ENCODE measurements at regions not wholly inside any gene's neighbourhood (a gene's known extent, or its start where the extent isn't known, plus 50 kb on each side); places are given as distances from the start of the nearest gene placed in this dataset.

- Histone ChIP-seq H3K4me1 (ENCODE audit: insufficient read depth, poor library complexity, severe bottlenecking) (no peaks in the 10 kb centered on the region), H3K9me3 (ENCODE audit: severe bottlenecking) (no peaks in the 10 kb centered on the region), H3K4me3 (ENCODE audit: severe bottlenecking) (no peak overlapping the region), H3K27ac (ENCODE audit: poor library complexity, severe bottlenecking) (no peak overlapping the region), H3K27me3 (ENCODE audit: insufficient read depth, poor library complexity, severe bottlenecking) (no peaks in the 10 kb centered on the region), H3K36me3 (ENCODE audit: low read depth) (no peaks in the 10 kb centered on the region)
- TF ChIP-seq CTCF (IDR thresholded peaks at IDR 0.05; ENCODE audit: poor library complexity, severe bottlenecking), result no peak
- ATAC-seq (ENCODE audit: low read depth), result no peak
- DNase-seq (ENCODE audit: low spot score), result no peak
These were observed 987.9 kb downstream of the ADGRL2 start for GRCh38 chr1:82788660-82789059.

- no peak overlapping the region for H3K27ac ChIP-seq (ENCODE audit: poor library complexity, severe bottlenecking)
- H3K9me3 ChIP-seq (ENCODE audit: severe bottlenecking), result no peaks in the 10 kb centered on the region
- H3K36me3 ChIP-seq (ENCODE audit: low read depth), result no peaks in the 10 kb centered on the region
- H3K4me1 ChIP-seq (ENCODE audit: insufficient read depth, poor library complexity, severe bottlenecking), result no peaks in the 10 kb centered on the region
- H3K4me3 ChIP-seq (ENCODE audit: severe bottlenecking), result no peak overlapping the region
- no peak for TF ChIP-seq CTCF (IDR thresholded peaks at IDR 0.05; ENCODE audit: poor library complexity, severe bottlenecking)
- H3K27me3 ChIP-seq (ENCODE audit: insufficient read depth, poor library complexity, severe bottlenecking), result no peaks in the 10 kb centered on the region
- no peak for DNase-seq (ENCODE audit: low spot score)
- no peak for ATAC-seq (ENCODE audit: low read depth)
These were observed 987.3 kb downstream of the ADGRL2 start for GRCh38 chr1:82788038-82788437.

GRCh38 chr1:82786883-82787282 lies 986.1 kb downstream of the ADGRL2 start:
- Histone ChIP-seq H3K9me3 (ENCODE audit: severe bottlenecking) (no peaks in the 10 kb centered on the region), H3K27ac (ENCODE audit: poor library complexity, severe bottlenecking) (no peak overlapping the region), H3K36me3 (ENCODE audit: low read depth) (no peaks in the 10 kb centered on the region), H3K4me1 (ENCODE audit: insufficient read depth, poor library complexity, severe bottlenecking) (no peaks in the 10 kb centered on the region), H3K27me3 (ENCODE audit: insufficient read depth, poor library complexity, severe bottlenecking) (no peaks in the 10 kb centered on the region), H3K4me3 (ENCODE audit: severe bottlenecking) (no peak overlapping the region)
- DNase-seq (ENCODE audit: low spot score), result no peak
- ATAC-seq (ENCODE audit: low read depth), result no peak
- TF ChIP-seq CTCF (IDR thresholded peaks at IDR 0.05; ENCODE audit: poor library complexity, severe bottlenecking), result no peak

- ATAC-seq (ENCODE audit: low read depth), result no peak
- H3K4me3 ChIP-seq (ENCODE audit: severe bottlenecking), result no peak overlapping the region
- H3K4me1 ChIP-seq (ENCODE audit: insufficient read depth, poor library complexity, severe bottlenecking), result no peaks in the 10 kb centered on the region
These were observed 984.6 kb downstream of the ADGRL2 start for GRCh38 chr1:82785268-82785790.

More at GRCh38 chr1:82785268-82785790, 984.6 kb downstream of the ADGRL2 start:
- no peaks in the 10 kb centered on the region for H3K9me3 ChIP-seq (ENCODE audit: severe bottlenecking)
- H3K27me3 ChIP-seq (ENCODE audit: insufficient read depth, poor library complexity, severe bottlenecking), result no peaks in the 10 kb centered on the region
- no peak for DNase-seq (ENCODE audit: low spot score)
- no peaks in the 10 kb centered on the region for H3K36me3 ChIP-seq (ENCODE audit: low read depth)
- TF ChIP-seq CTCF (IDR thresholded peaks at IDR 0.05; ENCODE audit: poor library complexity, severe bottlenecking), result no peak
- no peak overlapping the region for H3K27ac ChIP-seq (ENCODE audit: poor library complexity, severe bottlenecking)
